PFSK-1 (cell line): ENCODE measurements at regions not wholly inside any gene's neighbourhood (a gene's known extent, or its start where the extent isn't known, plus 50 kb on each side); places are given as distances from the start of the nearest gene placed in this dataset.

ENCODE experiments used
- POLR2AphosphoS5 ChIP-seq: IDR thresholded peaks from 2 replicates; pipeline ENCODE4 v1.6.1; 2012; ENCODE audit warnings: low read depth, mild to moderate bottlenecking, control low read depth, low read length, moderate library complexity
- SIN3A ChIP-seq: IDR thresholded peaks from 2 replicates; pipeline ENCODE4 v1.6.1; 2012; ENCODE audit warnings: mild to moderate bottlenecking, low read length, moderate library complexity, borderline replicate concordance; ENCODE audit not compliant: insufficient read depth

DNA sequence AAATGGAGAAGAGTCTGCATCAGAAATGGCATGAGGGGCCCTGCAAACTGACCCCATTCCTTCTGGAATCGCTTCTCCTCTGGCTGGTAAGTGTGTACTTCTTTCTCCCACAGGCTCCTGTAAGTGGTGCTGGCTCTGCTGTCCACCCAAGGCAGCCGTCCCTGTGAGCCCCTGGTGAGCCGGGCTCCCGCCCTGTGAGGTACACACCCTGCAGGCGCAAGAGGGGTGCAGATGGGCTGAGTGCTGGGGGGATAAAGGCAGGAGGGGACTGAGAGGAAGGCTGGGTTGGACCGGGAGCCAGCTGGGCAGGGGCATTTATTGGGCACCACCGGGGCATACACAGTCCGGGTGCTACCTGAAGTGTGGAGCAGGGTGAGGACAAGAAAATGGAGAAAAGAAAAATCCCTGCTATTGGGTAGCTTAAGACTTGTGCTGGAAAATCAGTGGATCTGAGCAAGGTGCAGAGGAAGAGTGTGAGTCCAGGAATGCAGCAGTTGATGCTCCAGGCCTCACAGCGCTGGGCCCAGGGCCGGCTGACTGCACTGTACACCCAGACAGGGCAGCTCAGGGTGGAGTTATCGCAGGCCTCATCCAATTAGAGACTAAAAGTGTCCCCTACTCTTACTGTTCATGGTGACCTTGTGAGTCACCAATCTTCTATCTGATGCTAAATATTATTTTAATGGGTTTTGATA, 455.1 kb upstream of the B3GAT1 start:
- TF ChIP-seq SIN3A (no peak), POLR2AphosphoS5 (no peak)
